ENCODE measurements at regions not wholly inside any gene's neighbourhood (a gene's known extent, or its start where the extent isn't known, plus 50 kb on each side); places are given as distances from the start of the nearest gene placed in this dataset.

- H3K4me3 Mint-ChIP-seq, result no peak overlapping the region
- H3K9me3 ChIP-seq (replicated peaks in 1 of 2; ENCODE audit: control insufficient read depth in 1 of 2, insufficient read depth in 1 of 2, low read length in 2 of 2), result peaks cover 2 to 6% of the 10 kb centered on the region in 2 donors
- H4K20me1 ChIP-seq (ENCODE audit: insufficient read depth, low read length), result no peaks in the 10 kb centered on the region
- no peak for TF ChIP-seq CTCF (IDR thresholded peaks at IDR 0.05)
- 81% methylated on average over 3 of the region's 5 CpGs for WGBS (ENCODE audit: insufficient coverage)
- H3K4me3 ChIP-seq (replicated peaks in 1 of 3; ENCODE audit: low read depth in 2 of 3, low read length in 3 of 3), result no peak overlapping the region
- H3K27ac ChIP-seq (ENCODE audit: low read depth in 1 of 2, low read length in 2 of 2), result no peak overlapping the region
- H3K4me2 ChIP-seq (replicated peaks; ENCODE audit: extremely low read depth, low read length, poor library complexity, severe bottlenecking), result no peak overlapping the region
- peaks cover 0 to 2% (median 0%) of the 10 kb centered on the region in 3 donors for H3K27me3 Mint-ChIP-seq (ENCODE audit: low read depth in 3 of 3)
- H3K9ac ChIP-seq (ENCODE audit: insufficient read depth, low read length, poor library complexity, severe bottlenecking), result no peak overlapping the region
- DNase-seq, result no peak
- H3K4me1 Mint-ChIP-seq, result no peaks in the 10 kb centered on the region
- H3K4me1 ChIP-seq (ENCODE audit: control insufficient read depth in 1 of 2, insufficient read depth in 2 of 2, low read length in 2 of 2), result no peaks in the 10 kb centered on the region
- H2AFZ ChIP-seq (ENCODE audit: insufficient read depth, low read depth, low read length, poor library complexity, severe bottlenecking), result no peak overlapping the region
- intact Hi-C loops (cut with micrococcal nuclease), result no loop called here
- H3K27me3 ChIP-seq (ENCODE audit: control insufficient read depth in 2 of 2, insufficient read depth in 2 of 2, low read length in 2 of 2), result no peaks in the 10 kb centered on the region
- H3K79me2 ChIP-seq (ENCODE audit: insufficient read depth, low read length), result no peaks in the 10 kb centered on the region
- H3K27ac Mint-ChIP-seq, result no peak overlapping the region
- H3K36me3 ChIP-seq (replicated peaks in 1 of 2; ENCODE audit: control insufficient read depth in 1 of 2, insufficient read depth in 2 of 2, low read length in 2 of 2), result no peaks in the 10 kb centered on the region
- H3K36me3 Mint-ChIP-seq, result no peaks in the 10 kb centered on the region
- H3K9me3 Mint-ChIP-seq, result peaks cover 0 to 8% (median 3%) of the 10 kb centered on the region in 7 donors
These were observed 150.0 kb upstream of the LRP1B start for GRCh38 chr2:142280831-142281230.

DNA sequence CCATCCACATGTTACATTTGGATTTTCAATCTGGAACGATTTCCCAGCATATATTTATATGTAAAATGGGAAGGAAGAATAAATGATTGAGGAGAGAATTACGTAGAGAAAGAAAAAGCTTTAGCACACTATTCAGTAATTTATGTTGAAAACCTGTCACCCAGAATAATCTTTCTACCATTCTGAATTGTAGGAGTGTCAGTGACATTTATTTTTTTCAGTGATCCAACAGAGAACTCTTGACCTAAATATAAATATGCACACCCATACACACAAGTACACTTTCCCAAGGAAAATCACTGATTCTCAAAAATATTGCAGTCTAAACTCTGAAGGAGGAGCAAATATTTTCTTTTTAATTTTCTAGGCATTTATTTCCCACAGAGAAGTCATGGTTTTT is 140.2 kb upstream of the LRP1B start:
- Mint-ChIP-seq H3K4me3 (no peak overlapping the region), H3K4me1 (no peaks in the 10 kb centered on the region), H3K27me3 (ENCODE audit: low read depth in 3 of 3) (peaks cover 0 to 4% (median 0%) of the 10 kb centered on the region in 3 donors), H3K27ac (no peak overlapping the region), H3K36me3 (no peaks in the 10 kb centered on the region), H3K9me3 (peaks cover 0 to 5% (median 2%) of the 10 kb centered on the region in 7 donors)
- no peak for DNase-seq
- Histone ChIP-seq H3K4me1 (ENCODE audit: control insufficient read depth in 1 of 2, insufficient read depth in 2 of 2, low read length in 2 of 2) (no peaks in the 10 kb centered on the region), H3K4me3 (replicated peaks in 1 of 3; ENCODE audit: low read depth in 2 of 3, low read length in 3 of 3) (no peak overlapping the region), H3K79me2 (ENCODE audit: insufficient read depth, low read length) (no peaks in the 10 kb centered on the region), H3K36me3 (replicated peaks in 1 of 2; ENCODE audit: control insufficient read depth in 1 of 2, insufficient read depth in 2 of 2, low read length in 2 of 2) (no peaks in the 10 kb centered on the region), H3K4me2 (replicated peaks; ENCODE audit: extremely low read depth, low read length, poor library complexity, severe bottlenecking) (no peak overlapping the region), H4K20me1 (ENCODE audit: insufficient read depth, low read length) (no peaks in the 10 kb centered on the region), H3K27ac (ENCODE audit: low read depth in 1 of 2, low read length in 2 of 2) (no peak overlapping the region), H2AFZ (ENCODE audit: insufficient read depth, low read depth, low read length, poor library complexity, severe bottlenecking) (no peak overlapping the region), H3K9ac (ENCODE audit: insufficient read depth, low read length, poor library complexity, severe bottlenecking) (no peak overlapping the region), H3K27me3 (ENCODE audit: control insufficient read depth in 2 of 2, insufficient read depth in 2 of 2, low read length in 2 of 2) (no peaks in the 10 kb centered on the region), H3K9me3 (replicated peaks in 1 of 2; ENCODE audit: control insufficient read depth in 1 of 2, insufficient read depth in 1 of 2, low read length in 2 of 2) (peaks cover 5 to 9% of the 10 kb centered on the region in 2 donors)
- no peak for TF ChIP-seq CTCF (IDR thresholded peaks at IDR 0.05)
- WGBS (ENCODE audit: insufficient coverage), result no CpG with 5 or more reads among the region's 2 CpGs
- intact Hi-C loops (cut with micrococcal nuclease), result no loop called here
